Adrenal gland (tissue), 5 donors: ENCODE measurements at regions not wholly inside any gene's neighbourhood (a gene's known extent, or its start where the extent isn't known, plus 50 kb on each side); places are given as distances from the start of the nearest gene placed in this dataset.

ENCODE experiments used
- POLR2A ChIP-seq, 2 donors: fragments of 450-650 bp; IDR thresholded peaks; one replicate each; pipeline ENCODE4 v1.6.1; 2017; ENCODE audit warnings: antibody characterized with exemption in 2 of 2, mild to moderate bottlenecking in 2 of 2, moderate library complexity in 1 of 2
- TF ChIP-seq, protein P1 (sequence below), 6 experiments: fragments of 450-650 bp in 4 of 6; fragments of 200-600 bp in 2 of 6; sonication (generic) in 1 of 6; IDR thresholded peaks; 1 replicate in 5 of 6; 2 replicates in 1 of 6; pipeline versions ENCODE4 v1.5.1 to v1.8.0; 2016 to 2021; ENCODE audit warnings: antibody characterized with exemption in 6 of 6, mild to moderate bottlenecking in 2 of 6, moderate library complexity in 1 of 6
- donor health status: DM: no; HTN: no; CAD: no.

DNA sequence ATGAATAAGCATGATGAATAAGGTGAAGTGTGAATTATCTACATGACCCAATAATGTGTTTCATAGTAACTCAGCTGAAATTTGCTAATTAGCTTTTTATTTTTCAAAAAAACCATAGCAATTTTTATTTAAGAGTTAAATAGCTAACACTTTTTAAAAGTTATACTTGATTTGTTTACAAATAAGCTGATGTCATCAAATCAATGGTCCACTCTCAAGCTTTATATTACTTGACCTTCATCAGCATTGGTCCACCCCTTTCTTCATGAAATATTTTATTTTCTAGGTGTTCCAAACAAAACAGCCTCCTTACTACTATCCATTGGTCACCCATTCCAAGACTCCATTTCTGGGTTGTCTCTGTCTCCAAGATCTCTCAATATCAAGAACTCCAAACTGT is 649.0 kb upstream of the TENM3 start:
- TF ChIP-seq, protein P1, sequence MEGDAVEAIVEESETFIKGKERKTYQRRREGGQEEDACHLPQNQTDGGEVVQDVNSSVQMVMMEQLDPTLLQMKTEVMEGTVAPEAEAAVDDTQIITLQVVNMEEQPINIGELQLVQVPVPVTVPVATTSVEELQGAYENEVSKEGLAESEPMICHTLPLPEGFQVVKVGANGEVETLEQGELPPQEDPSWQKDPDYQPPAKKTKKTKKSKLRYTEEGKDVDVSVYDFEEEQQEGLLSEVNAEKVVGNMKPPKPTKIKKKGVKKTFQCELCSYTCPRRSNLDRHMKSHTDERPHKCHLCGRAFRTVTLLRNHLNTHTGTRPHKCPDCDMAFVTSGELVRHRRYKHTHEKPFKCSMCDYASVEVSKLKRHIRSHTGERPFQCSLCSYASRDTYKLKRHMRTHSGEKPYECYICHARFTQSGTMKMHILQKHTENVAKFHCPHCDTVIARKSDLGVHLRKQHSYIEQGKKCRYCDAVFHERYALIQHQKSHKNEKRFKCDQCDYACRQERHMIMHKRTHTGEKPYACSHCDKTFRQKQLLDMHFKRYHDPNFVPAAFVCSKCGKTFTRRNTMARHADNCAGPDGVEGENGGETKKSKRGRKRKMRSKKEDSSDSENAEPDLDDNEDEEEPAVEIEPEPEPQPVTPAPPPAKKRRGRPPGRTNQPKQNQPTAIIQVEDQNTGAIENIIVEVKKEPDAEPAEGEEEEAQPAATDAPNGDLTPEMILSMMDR (IDR thresholded peaks at IDR 0.05), result no peak
- TF ChIP-seq POLR2A (IDR thresholded peaks at IDR 0.05), result no peak
